ENCODE measurements at regions not wholly inside any gene's neighbourhood (a gene's known extent, or its start where the extent isn't known, plus 50 kb on each side); places are given as distances from the start of the nearest gene placed in this dataset.

DNA sequence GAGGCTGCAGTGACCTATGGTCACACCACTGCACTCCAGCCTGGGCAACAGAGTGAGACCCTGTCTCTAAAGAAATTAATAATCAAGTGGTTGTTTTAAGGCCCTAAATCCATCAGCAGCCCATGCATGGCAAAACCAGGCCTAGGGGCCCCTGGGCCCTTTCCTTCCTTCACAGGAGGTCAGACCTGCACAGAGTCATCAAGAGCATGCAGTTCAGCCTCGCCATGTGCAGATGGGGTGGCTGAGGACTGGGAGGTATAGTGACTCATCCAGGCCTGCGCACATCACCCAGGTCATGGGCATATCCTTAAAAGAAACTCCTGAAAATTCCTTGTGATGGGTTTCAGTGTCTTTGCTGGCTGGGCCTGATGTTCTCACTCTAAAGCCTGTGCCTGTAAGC is 72.4 kb upstream of the AMZ2 start:
- H3K36me3 ChIP-seq (ENCODE audit: control insufficient read depth, low read length), result no peaks in the 10 kb centered on the region
- no peak for TF ChIP-seq EZH2phosphoT487 (IDR thresholded peaks at IDR 0.05; ENCODE audit: borderline replicate concordance, low read length)
- TF ChIP-seq, protein P1, sequence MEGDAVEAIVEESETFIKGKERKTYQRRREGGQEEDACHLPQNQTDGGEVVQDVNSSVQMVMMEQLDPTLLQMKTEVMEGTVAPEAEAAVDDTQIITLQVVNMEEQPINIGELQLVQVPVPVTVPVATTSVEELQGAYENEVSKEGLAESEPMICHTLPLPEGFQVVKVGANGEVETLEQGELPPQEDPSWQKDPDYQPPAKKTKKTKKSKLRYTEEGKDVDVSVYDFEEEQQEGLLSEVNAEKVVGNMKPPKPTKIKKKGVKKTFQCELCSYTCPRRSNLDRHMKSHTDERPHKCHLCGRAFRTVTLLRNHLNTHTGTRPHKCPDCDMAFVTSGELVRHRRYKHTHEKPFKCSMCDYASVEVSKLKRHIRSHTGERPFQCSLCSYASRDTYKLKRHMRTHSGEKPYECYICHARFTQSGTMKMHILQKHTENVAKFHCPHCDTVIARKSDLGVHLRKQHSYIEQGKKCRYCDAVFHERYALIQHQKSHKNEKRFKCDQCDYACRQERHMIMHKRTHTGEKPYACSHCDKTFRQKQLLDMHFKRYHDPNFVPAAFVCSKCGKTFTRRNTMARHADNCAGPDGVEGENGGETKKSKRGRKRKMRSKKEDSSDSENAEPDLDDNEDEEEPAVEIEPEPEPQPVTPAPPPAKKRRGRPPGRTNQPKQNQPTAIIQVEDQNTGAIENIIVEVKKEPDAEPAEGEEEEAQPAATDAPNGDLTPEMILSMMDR (IDR thresholded peaks at IDR 0.05; ENCODE audit: low read depth, low read length, poor library complexity, severe bottlenecking), result no peak
- H3K27me3 ChIP-seq (ENCODE audit: control insufficient read depth, low read length), result no peaks in the 10 kb centered on the region
- no peaks in the 10 kb centered on the region for H4K20me1 ChIP-seq (ENCODE audit: control insufficient read depth, insufficient read depth, low read depth, low read length)
- H3K9me3 ChIP-seq (ENCODE audit: control insufficient read depth, insufficient read depth, low read length), result peaks cover 12% of the 10 kb centered on the region; the same call in 1 of the 2 replicates
- no peak overlapping the region for H3K4me3 ChIP-seq (ENCODE audit: low read length)
- peaks cover 20% of the 10 kb centered on the region for H3K4me1 ChIP-seq (ENCODE audit: control insufficient read depth, low read length)
- no peaks in the 10 kb centered on the region for H3K9me2 ChIP-seq (replicated peaks; ENCODE audit: control insufficient read depth, low read length)
- H3K79me2 ChIP-seq (ENCODE audit: control insufficient read depth, low read length), result no peaks in the 10 kb centered on the region
- H3F3A ChIP-seq (ENCODE audit: control insufficient read depth, insufficient read depth), result no peaks in the 10 kb centered on the region
- H3K4me2 ChIP-seq (ENCODE audit: low read length), result no peak overlapping the region
- no peak overlapping the region for H3K27ac ChIP-seq (ENCODE audit: low read depth, low read length)

DNA sequence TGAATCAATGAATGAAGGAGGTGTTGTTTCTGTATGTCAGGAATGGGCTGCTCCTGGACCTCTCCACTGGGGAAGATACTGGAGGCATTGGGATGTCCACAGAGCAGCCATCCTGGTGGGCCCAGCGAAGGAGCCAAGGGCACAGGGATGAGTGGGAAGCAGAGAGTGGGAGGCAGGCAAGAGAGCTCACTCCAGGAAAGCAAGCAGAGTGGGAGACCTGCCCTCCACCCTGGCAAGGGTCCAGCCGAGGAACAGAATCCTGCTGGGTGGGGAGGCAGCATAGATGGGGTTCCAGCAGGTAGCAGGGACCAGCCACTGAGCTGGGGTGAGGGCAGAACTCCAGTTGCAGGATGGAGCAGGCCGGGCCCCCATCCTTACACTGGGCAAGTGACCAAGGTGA is 71.9 kb upstream of the AMZ2 start:
- TF ChIP-seq, protein P1 (IDR thresholded peaks at IDR 0.05; ENCODE audit: low read depth, low read length, poor library complexity, severe bottlenecking), result no peak
- TF ChIP-seq EZH2phosphoT487 (IDR thresholded peaks at IDR 0.05; ENCODE audit: borderline replicate concordance, low read length), result no peak
- no peaks in the 10 kb centered on the region for H4K20me1 ChIP-seq (ENCODE audit: control insufficient read depth, insufficient read depth, low read depth, low read length)

DNA sequence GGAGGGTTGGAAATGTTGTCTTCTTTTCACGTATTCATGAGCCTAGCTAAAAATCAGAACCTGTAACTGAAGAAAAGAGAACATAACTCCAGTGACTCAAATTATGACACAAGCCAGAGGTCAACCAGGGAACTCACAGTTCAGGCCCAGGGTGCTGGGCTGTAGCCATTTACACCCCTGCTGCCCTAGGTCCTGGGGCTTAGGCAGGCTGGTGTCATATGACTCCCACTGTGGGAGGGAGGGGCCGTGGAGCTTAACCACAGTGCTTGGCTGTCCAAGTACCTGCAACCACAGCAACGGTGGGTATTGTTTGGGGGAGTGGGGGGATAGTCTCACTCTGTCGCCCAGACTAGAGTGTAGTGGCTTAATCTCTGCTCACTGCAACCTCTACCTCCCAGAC is 71.1 kb upstream of the AMZ2 start:
- Histone ChIP-seq H3K27me3 (ENCODE audit: control insufficient read depth, low read length) (no peaks in the 10 kb centered on the region), H3K36me3 (ENCODE audit: control insufficient read depth, low read length) (peaks cover 9% of the 10 kb centered on the region), H3K4me2 (ENCODE audit: low read length) (no peak overlapping the region), H3K79me2 (ENCODE audit: control insufficient read depth, low read length) (peaks cover 11% of the 10 kb centered on the region), H3K4me1 (ENCODE audit: control insufficient read depth, low read length) (peaks cover 20% of the 10 kb centered on the region), H3F3A (ENCODE audit: control insufficient read depth, insufficient read depth) (peaks cover 11% of the 10 kb centered on the region), H4K20me1 (ENCODE audit: control insufficient read depth, insufficient read depth, low read depth, low read length) (no peaks in the 10 kb centered on the region), H3K9me3 (ENCODE audit: control insufficient read depth, insufficient read depth, low read length) (peaks cover 12% of the 10 kb centered on the region; the same call in 1 of the 2 replicates), H3K9me2 (replicated peaks; ENCODE audit: control insufficient read depth, low read length) (no peaks in the 10 kb centered on the region), H3K4me3 (ENCODE audit: low read length) (no peak overlapping the region), H3K27ac (ENCODE audit: low read depth, low read length) (no peak overlapping the region)
- TF ChIP-seq EZH2phosphoT487 (IDR thresholded peaks at IDR 0.05; ENCODE audit: borderline replicate concordance, low read length), result no peak

More for the DNA sequence above, 71.9 kb upstream of the AMZ2 start:
- Histone ChIP-seq H3K4me1 (ENCODE audit: control insufficient read depth, low read length) (peaks cover 20% of the 10 kb centered on the region), H3K4me2 (ENCODE audit: low read length) (no peak overlapping the region), H3K27ac (ENCODE audit: low read depth, low read length) (no peak overlapping the region), H3K9me2 (replicated peaks; ENCODE audit: control insufficient read depth, low read length) (no peaks in the 10 kb centered on the region), H3K27me3 (ENCODE audit: control insufficient read depth, low read length) (no peaks in the 10 kb centered on the region), H3K79me2 (ENCODE audit: control insufficient read depth, low read length) (peaks cover 4% of the 10 kb centered on the region), H3K36me3 (ENCODE audit: control insufficient read depth, low read length) (peaks cover 3% of the 10 kb centered on the region), H3F3A (ENCODE audit: control insufficient read depth, insufficient read depth) (peaks cover 3% of the 10 kb centered on the region), H3K4me3 (ENCODE audit: low read length) (no peak overlapping the region), H3K9me3 (ENCODE audit: control insufficient read depth, insufficient read depth, low read length) (peaks cover 12% of the 10 kb centered on the region; the same call in 1 of the 2 replicates)

DNA sequence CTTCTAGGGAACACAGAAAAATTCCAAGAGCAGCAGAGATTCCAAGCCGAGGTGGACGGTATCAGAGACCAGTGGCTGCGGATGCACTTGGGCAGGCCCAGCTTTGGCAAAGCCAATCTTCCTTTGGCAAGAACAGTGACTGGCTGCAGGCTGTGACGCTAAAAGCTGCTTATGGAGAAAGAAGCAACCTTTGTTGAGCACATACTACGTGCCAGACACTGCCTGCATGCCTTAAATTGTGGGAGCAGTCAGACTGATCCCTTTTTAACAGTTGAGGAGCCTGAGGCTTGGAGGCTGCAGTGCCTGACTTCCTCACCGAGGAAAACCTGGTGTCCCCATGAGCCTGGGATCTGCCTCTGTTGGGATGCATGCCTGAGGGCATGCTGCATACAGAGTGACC is 69.0 kb upstream of the AMZ2 start:
- peaks cover 16% of the 10 kb centered on the region for H3F3A ChIP-seq (ENCODE audit: control insufficient read depth, insufficient read depth)
- H3K4me1 ChIP-seq (ENCODE audit: control insufficient read depth, low read length), result peaks cover 10% of the 10 kb centered on the region
- H3K4me2 ChIP-seq (ENCODE audit: low read length), result no peak overlapping the region
- peaks cover 31% of the 10 kb centered on the region for H3K79me2 ChIP-seq (ENCODE audit: control insufficient read depth, low read length)
- H4K20me1 ChIP-seq (ENCODE audit: control insufficient read depth, insufficient read depth, low read depth, low read length), result peaks cover 3% of the 10 kb centered on the region; the same call in 1 of the 2 replicates
- no peak overlapping the region for H3K4me3 ChIP-seq (ENCODE audit: low read length)
- no peak overlapping the region for H3K27ac ChIP-seq (ENCODE audit: low read depth, low read length)
- no peaks in the 10 kb centered on the region for H3K27me3 ChIP-seq (ENCODE audit: control insufficient read depth, low read length)
- peaks cover 12% of the 10 kb centered on the region; the same call in 1 of the 2 replicates for H3K9me3 ChIP-seq (ENCODE audit: control insufficient read depth, insufficient read depth, low read length)
- H3K9me2 ChIP-seq (replicated peaks; ENCODE audit: control insufficient read depth, low read length), result no peaks in the 10 kb centered on the region
- no peak for TF ChIP-seq EZH2phosphoT487 (IDR thresholded peaks at IDR 0.05; ENCODE audit: borderline replicate concordance, low read length)
- TF ChIP-seq, protein P1 (IDR thresholded peaks at IDR 0.05; ENCODE audit: low read depth, low read length, poor library complexity, severe bottlenecking), result no peak
- H3K36me3 ChIP-seq (ENCODE audit: control insufficient read depth, low read length), result peaks cover 25% of the 10 kb centered on the region

Measured in DOHH2 (cell line).